Activated T-cell treated with anti-CD3 and anti-CD28 coated beads, Interleukin-2, amount 50 U/mL, for 1 hour (primary cell): ENCODE measurements at regions not wholly inside any gene's neighbourhood (a gene's known extent, or its start where the extent isn't known, plus 50 kb on each side); places are given as distances from the start of the nearest gene placed in this dataset.

Experiments
- DNase-seq: peaks from one replicate; pipeline ENCODE4 v3.0.0-alpha.2; 2020

- no peak for DNase-seq
These were observed 225.3 kb upstream of the CLINT1 start for GRCh38 chr5:158084292-158084691.

- DNase-seq, result no peak
These were observed 223.8 kb upstream of the CLINT1 start for GRCh38 chr5:158082696-158083287.

GRCh38 chr5:158080112-158080511 is 221.2 kb upstream of the CLINT1 start:
- no peak for DNase-seq

GRCh38 chr5:158079097-158079496 is 220.2 kb upstream of the CLINT1 start:
- no peak for DNase-seq

GRCh38 chr5:158074992-158075769 is 216.2 kb upstream of the CLINT1 start:
- DNase-seq, result peak; percentile 42

GRCh38 chr5:158074597-158074991 is 215.6 kb upstream of the CLINT1 start:
- no peak for DNase-seq

GRCh38 chr5:158070859-158071258 is 211.9 kb upstream of the CLINT1 start:
- no peak for DNase-seq

- no peak for DNase-seq
These were observed 210.9 kb upstream of the CLINT1 start for GRCh38 chr5:158069838-158070237.

- DNase-seq, result no peak
These were observed 210.0 kb upstream of the CLINT1 start for GRCh38 chr5:158068964-158069363.

GRCh38 chr5:158066076-158066475 is 207.1 kb upstream of the CLINT1 start:
- DNase-seq, result no peak

GRCh38 chr5:158064334-158065123 is 205.6 kb upstream of the CLINT1 start:
- DNase-seq, result no peak

- DNase-seq, result no peak
These were observed 204.1 kb upstream of the CLINT1 start for GRCh38 chr5:158063052-158063451.

GRCh38 chr5:158061451-158061850 is 202.5 kb upstream of the CLINT1 start:
- no peak for DNase-seq

- DNase-seq, result no peak
These were observed 201.3 kb upstream of the CLINT1 start for GRCh38 chr5:158060212-158060611.

- DNase-seq, result no peak
These were observed 199.5 kb upstream of the CLINT1 start for GRCh38 chr5:158058208-158059120.

GRCh38 chr5:158056130-158056825 is 197.3 kb upstream of the CLINT1 start:
- DNase-seq, result no peak

GRCh38 chr5:158055111-158055501 is 196.2 kb upstream of the CLINT1 start:
- no peak for DNase-seq

- no peak for DNase-seq
These were observed 195.5 kb upstream of the CLINT1 start for GRCh38 chr5:158054223-158055110.

- DNase-seq, result no peak
These were observed 192.1 kb upstream of the CLINT1 start for GRCh38 chr5:158051036-158051435.

- no peak for DNase-seq
These were observed 191.5 kb upstream of the CLINT1 start for GRCh38 chr5:158050421-158050820.

- no peak for DNase-seq
These were observed 190.5 kb upstream of the CLINT1 start for GRCh38 chr5:158049459-158049858.
